DMS 273 treated with DMSO at 0.1 percent for 48 hours (cell line): ENCODE measurements at regions not wholly inside any gene's neighbourhood (a gene's known extent, or its start where the extent isn't known, plus 50 kb on each side); places are given as distances from the start of the nearest gene placed in this dataset.
A peak's percentile ranks its signal among the peaks of the same experiment; 100 is the strongest.

ENCODE experiments used
- DNase-seq: peaks from one replicate; lab custom pipeline; 2025; lab: John Stamatoyannopoulos, UW

GRCh38 chr9:118751077-118751847 lies 618.0 kb downstream of the BRINP1 start:
- no peak for DNase-seq

- DNase-seq: no peak
These were observed 617.4 kb downstream of the BRINP1 start for GRCh38 chr9:118751848-118752223.

GRCh38 chr9:118761016-118761790 lies 608.0 kb downstream of the BRINP1 start:
- DNase-seq: no peak

GRCh38 chr9:118767571-118767970 lies 601.7 kb downstream of the BRINP1 start:
- DNase-seq: no peak

- no peak for DNase-seq
These were observed 586.3 kb downstream of the BRINP1 start for GRCh38 chr9:118782790-118783463.

- DNase-seq: no peak
These were observed 585.2 kb downstream of the BRINP1 start for GRCh38 chr9:118784033-118784432.

GRCh38 chr9:118785456-118785855 lies 583.8 kb downstream of the BRINP1 start:
- no peak for DNase-seq

- no peak for DNase-seq
These were observed 582.4 kb downstream of the BRINP1 start for GRCh38 chr9:118786877-118787276.

GRCh38 chr9:118809160-118809625 lies 560.0 kb downstream of the BRINP1 start:
- DNase-seq: peak; percentile 13

- DNase-seq: no peak
These were observed 539.9 kb downstream of the BRINP1 start for GRCh38 chr9:118829334-118829733.

GRCh38 chr9:118832371-118832770 lies 536.9 kb downstream of the BRINP1 start:
- no peak for DNase-seq

- DNase-seq: no peak
These were observed 532.3 kb downstream of the BRINP1 start for GRCh38 chr9:118836891-118837290.

- DNase-seq: no peak
These were observed 497.7 kb downstream of the BRINP1 start for GRCh38 chr9:118871531-118871930.

- DNase-seq: no peak
These were observed 486.6 kb downstream of the BRINP1 start for GRCh38 chr9:118882684-118883083.

- no peak for DNase-seq
These were observed 485.8 kb downstream of the BRINP1 start for GRCh38 chr9:118883411-118883810.

- no peak for DNase-seq
These were observed 478.0 kb downstream of the BRINP1 start for GRCh38 chr9:118891213-118891612.

- no peak for DNase-seq
These were observed 472.8 kb downstream of the BRINP1 start for GRCh38 chr9:118896324-118897000.

GRCh38 chr9:118918180-118918579 lies 451.1 kb downstream of the BRINP1 start:
- no peak for DNase-seq

- no peak for DNase-seq
These were observed 440.5 kb downstream of the BRINP1 start for GRCh38 chr9:118928722-118929121.

- no peak for DNase-seq
These were observed 439.9 kb downstream of the BRINP1 start for GRCh38 chr9:118929287-118929686.

- no peak for DNase-seq
These were observed 437.3 kb downstream of the BRINP1 start for GRCh38 chr9:118931941-118932340.

- no peak for DNase-seq
These were observed 430.7 kb downstream of the BRINP1 start for GRCh38 chr9:118938581-118938980.
